ENCODE measurements at regions not wholly inside any gene's neighbourhood (a gene's known extent, or its start where the extent isn't known, plus 50 kb on each side); places are given as distances from the start of the nearest gene placed in this dataset.

GRCh38 chr12:17296882-17297281 is 690.9 kb upstream of the LMO3 start:
- H4K20me1 ChIP-seq (ENCODE audit: insufficient read depth, low read length, poor library complexity, severe bottlenecking): no peaks in the 10 kb centered on the region
- H3F3A ChIP-seq (ENCODE audit: low read depth): no peaks in the 10 kb centered on the region
- H3K9ac ChIP-seq (ENCODE audit: low read depth, low read length, poor library complexity, severe bottlenecking): no peak overlapping the region
- H3K36me3 ChIP-seq (ENCODE audit: insufficient read depth, low read length): no peaks in the 10 kb centered on the region
- H3K4me2 ChIP-seq (ENCODE audit: low read depth, low read length, poor library complexity, severe bottlenecking): no peak overlapping the region
- no peaks in the 10 kb centered on the region for H3K9me2 ChIP-seq (replicated peaks; ENCODE audit: low read depth, low read length)
- no peak overlapping the region for H3K4me3 ChIP-seq (ENCODE audit: low read length, poor library complexity, severe bottlenecking)
- no peaks in the 10 kb centered on the region for H3K27me3 ChIP-seq (ENCODE audit: insufficient read depth, low read length, poor library complexity, severe bottlenecking)
- H3K79me2 ChIP-seq (ENCODE audit: insufficient read depth, low read length): no peaks in the 10 kb centered on the region
- H2AFZ ChIP-seq (ENCODE audit: low read length): no peak overlapping the region
- no peaks in the 10 kb centered on the region for H3K4me1 ChIP-seq (ENCODE audit: insufficient read depth, low read length, poor library complexity, severe bottlenecking)
- no peaks in the 10 kb centered on the region for H3K9me3 ChIP-seq (ENCODE audit: insufficient read depth, low read depth, low read length)
- TF ChIP-seq CTCF (conservative IDR thresholded peaks at IDR 0.05; ENCODE audit: low read length) (no peak), EZH2phosphoT487 (IDR thresholded peaks at IDR 0.05; ENCODE audit: borderline replicate concordance) (no peak)

DNA sequence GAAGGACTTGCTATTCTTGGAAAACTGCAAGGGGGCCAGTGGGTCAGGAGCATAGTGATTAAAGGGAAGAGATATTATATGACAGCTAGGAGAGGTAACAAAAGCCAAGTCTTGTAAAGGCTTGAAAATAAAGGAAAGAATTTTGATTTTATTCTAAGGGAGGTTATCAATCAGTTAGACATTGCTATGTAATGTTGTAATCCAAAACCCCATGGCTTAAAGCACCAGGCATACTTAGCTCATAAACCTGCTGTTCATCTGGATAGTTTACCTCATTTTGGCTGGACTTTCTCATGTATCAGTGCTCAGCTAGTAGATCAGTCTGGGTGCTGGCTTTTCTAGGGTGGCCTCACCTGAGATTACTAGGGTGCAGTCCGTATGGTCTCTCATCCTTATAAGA is 680.9 kb upstream of the LMO3 start:
- Histone ChIP-seq H3F3A (ENCODE audit: low read depth) (no peaks in the 10 kb centered on the region), H4K20me1 (ENCODE audit: insufficient read depth, low read length, poor library complexity, severe bottlenecking) (no peaks in the 10 kb centered on the region), H3K9ac (ENCODE audit: low read depth, low read length, poor library complexity, severe bottlenecking) (no peak overlapping the region), H3K4me1 (ENCODE audit: insufficient read depth, low read length, poor library complexity, severe bottlenecking) (no peaks in the 10 kb centered on the region), H3K27me3 (ENCODE audit: insufficient read depth, low read length, poor library complexity, severe bottlenecking) (no peaks in the 10 kb centered on the region), H3K9me2 (replicated peaks; ENCODE audit: low read depth, low read length) (no peaks in the 10 kb centered on the region), H3K36me3 (ENCODE audit: insufficient read depth, low read length) (no peaks in the 10 kb centered on the region), H3K79me2 (ENCODE audit: insufficient read depth, low read length) (no peaks in the 10 kb centered on the region), H3K4me2 (ENCODE audit: low read depth, low read length, poor library complexity, severe bottlenecking) (no peak overlapping the region), H2AFZ (ENCODE audit: low read length) (no peak overlapping the region), H3K4me3 (ENCODE audit: low read length, poor library complexity, severe bottlenecking) (no peak overlapping the region), H3K9me3 (ENCODE audit: insufficient read depth, low read depth, low read length) (peaks cover 2% of the 10 kb centered on the region; the same call in 1 of the 2 replicates)
- no peak for TF ChIP-seq CTCF (conservative IDR thresholded peaks at IDR 0.05; ENCODE audit: low read length)
- no peak for TF ChIP-seq EZH2phosphoT487 (IDR thresholded peaks at IDR 0.05; ENCODE audit: borderline replicate concordance)

DNA sequence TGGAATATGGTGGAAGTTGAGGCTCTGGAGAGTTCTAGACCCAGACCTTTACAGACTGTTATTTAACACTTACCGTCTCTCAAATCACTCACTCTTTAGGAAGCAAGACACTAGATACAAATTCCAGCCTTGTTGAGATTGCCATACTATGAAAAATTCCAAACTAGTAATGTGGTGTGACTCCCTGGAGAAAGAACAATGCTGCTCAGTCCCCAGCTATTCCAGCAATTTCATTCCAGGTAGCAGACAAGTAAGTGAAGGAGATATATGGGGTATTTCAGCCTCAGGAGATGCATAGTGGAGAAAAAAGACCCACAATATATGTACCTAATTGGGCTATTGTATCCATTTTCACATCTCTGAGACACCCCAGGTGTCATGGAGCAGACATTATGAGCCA is 678.9 kb upstream of the LMO3 start:
- H3F3A ChIP-seq (ENCODE audit: low read depth): no peaks in the 10 kb centered on the region
- no peaks in the 10 kb centered on the region for H3K36me3 ChIP-seq (ENCODE audit: insufficient read depth, low read length)
- H3K79me2 ChIP-seq (ENCODE audit: insufficient read depth, low read length): no peaks in the 10 kb centered on the region
- TF ChIP-seq EZH2phosphoT487 (IDR thresholded peaks at IDR 0.05; ENCODE audit: borderline replicate concordance) (no peak), CTCF (conservative IDR thresholded peaks at IDR 0.05; ENCODE audit: low read length) (no peak)
- no peak overlapping the region for H3K4me3 ChIP-seq (ENCODE audit: low read length, poor library complexity, severe bottlenecking)
- H2AFZ ChIP-seq (ENCODE audit: low read length): no peak overlapping the region
- H3K9ac ChIP-seq (ENCODE audit: low read depth, low read length, poor library complexity, severe bottlenecking): no peak overlapping the region
- no peaks in the 10 kb centered on the region for H3K4me1 ChIP-seq (ENCODE audit: insufficient read depth, low read length, poor library complexity, severe bottlenecking)
- no peaks in the 10 kb centered on the region for H4K20me1 ChIP-seq (ENCODE audit: insufficient read depth, low read length, poor library complexity, severe bottlenecking)
- H3K9me3 ChIP-seq (ENCODE audit: insufficient read depth, low read depth, low read length): peaks cover 2% of the 10 kb centered on the region; the same call in 1 of the 2 replicates
- no peak overlapping the region for H3K4me2 ChIP-seq (ENCODE audit: low read depth, low read length, poor library complexity, severe bottlenecking)
- H3K27me3 ChIP-seq (ENCODE audit: insufficient read depth, low read length, poor library complexity, severe bottlenecking): no peaks in the 10 kb centered on the region
- no peaks in the 10 kb centered on the region for H3K9me2 ChIP-seq (replicated peaks; ENCODE audit: low read depth, low read length)
